ENCODE measurements at regions not wholly inside any gene's neighbourhood (a gene's known extent, or its start where the extent isn't known, plus 50 kb on each side); places are given as distances from the start of the nearest gene placed in this dataset.

- Histone ChIP-seq H3K4me3 (ENCODE audit: low read depth in 1 of 3, low read length in 3 of 3) (no peak overlapping the region), H3K36me3 (ENCODE audit: control insufficient read depth in 4 of 4, insufficient read depth in 3 of 4, low read depth in 1 of 4, low read length in 3 of 4) (no peaks in the 10 kb centered on the region), H3K27me3 (ENCODE audit: control insufficient read depth in 4 of 4, insufficient read depth in 4 of 4, low read length in 3 of 4) (no peaks in the 10 kb centered on the region), H3K9me3 (ENCODE audit: control insufficient read depth in 4 of 4, low read length in 3 of 4) (no peaks in the 10 kb centered on the region), H3K4me1 (ENCODE audit: control insufficient read depth in 4 of 4, insufficient read depth in 4 of 4, low read length in 3 of 4) (no peaks in the 10 kb centered on the region), H3K9ac (ENCODE audit: low read depth in 1 of 2, low read length in 2 of 2) (no peak overlapping the region), H3K27ac (ENCODE audit: low read depth in 1 of 2, low read length in 2 of 2) (no peak overlapping the region)
- DNase-seq (ENCODE audit: low spot score), result no peak
- TF ChIP-seq, protein P1, sequence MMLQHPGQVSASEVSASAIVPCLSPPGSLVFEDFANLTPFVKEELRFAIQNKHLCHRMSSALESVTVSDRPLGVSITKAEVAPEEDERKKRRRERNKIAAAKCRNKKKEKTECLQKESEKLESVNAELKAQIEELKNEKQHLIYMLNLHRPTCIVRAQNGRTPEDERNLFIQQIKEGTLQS (IDR thresholded peaks at IDR 0.05), result no peak
- TF ChIP-seq HNF4G (IDR thresholded peaks at IDR 0.05), result no peak
- TF ChIP-seq MAX (IDR thresholded peaks at IDR 0.05), result no peak
- TF ChIP-seq FOXA2 (IDR thresholded peaks at IDR 0.05), result no peak
- no peak for TF ChIP-seq RAD21 (IDR thresholded peaks at IDR 0.05)
- no peak for TF ChIP-seq ZBTB33 (IDR thresholded peaks at IDR 0.05)
- no peak for TF ChIP-seq YY1 (IDR thresholded peaks at IDR 0.05)
- no peak for TF ChIP-seq TAF1 (conservative IDR thresholded peaks at IDR 0.05)
Measured at GRCh38 chr1:87753366-87753765, 424.7 kb downstream of the LMO4 start.

DNA sequence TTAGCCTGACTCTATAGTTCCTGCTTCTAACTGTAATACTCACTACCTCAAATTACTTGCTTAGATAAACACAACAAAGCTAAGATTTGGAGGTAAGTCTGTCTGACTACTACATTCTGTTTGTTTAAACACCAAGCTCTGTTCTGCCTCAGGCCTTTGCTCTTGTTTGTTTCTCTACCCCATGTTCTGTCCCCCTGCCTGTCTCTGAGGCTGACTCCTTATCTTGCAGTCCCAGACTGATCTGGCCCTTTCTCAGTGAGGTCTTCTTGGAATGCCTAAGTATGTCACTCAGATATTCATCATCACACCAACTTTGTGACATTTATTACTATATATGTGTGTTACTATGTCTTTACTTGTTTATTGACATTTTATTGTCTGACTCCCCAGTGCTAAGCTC is 425.5 kb downstream of the LMO4 start:
- Histone ChIP-seq H3K27me3 (ENCODE audit: control insufficient read depth in 4 of 4, insufficient read depth in 4 of 4, low read length in 3 of 4) (no peaks in the 10 kb centered on the region), H3K4me1 (ENCODE audit: control insufficient read depth in 4 of 4, insufficient read depth in 4 of 4, low read length in 3 of 4) (no peaks in the 10 kb centered on the region), H3K4me3 (ENCODE audit: low read depth in 1 of 3, low read length in 3 of 3) (no peak overlapping the region), H3K36me3 (ENCODE audit: control insufficient read depth in 4 of 4, insufficient read depth in 3 of 4, low read depth in 1 of 4, low read length in 3 of 4) (no peaks in the 10 kb centered on the region), H3K27ac (ENCODE audit: low read depth in 1 of 2, low read length in 2 of 2) (no peak overlapping the region), H3K9ac (ENCODE audit: low read depth in 1 of 2, low read length in 2 of 2) (no peak overlapping the region), H3K9me3 (ENCODE audit: control insufficient read depth in 4 of 4, low read length in 3 of 4) (no peaks in the 10 kb centered on the region)
- peak; percentile 46 for DNase-seq (ENCODE audit: low spot score)
- TF ChIP-seq HNF4G (IDR thresholded peaks at IDR 0.05) (no peak), JUND (IDR thresholded peaks at IDR 0.05) (no peak), NR2F2 (IDR thresholded peaks at IDR 0.05) (no peak), HNF4A (conservative IDR thresholded peaks at IDR 0.05) (no peak)

DNA sequence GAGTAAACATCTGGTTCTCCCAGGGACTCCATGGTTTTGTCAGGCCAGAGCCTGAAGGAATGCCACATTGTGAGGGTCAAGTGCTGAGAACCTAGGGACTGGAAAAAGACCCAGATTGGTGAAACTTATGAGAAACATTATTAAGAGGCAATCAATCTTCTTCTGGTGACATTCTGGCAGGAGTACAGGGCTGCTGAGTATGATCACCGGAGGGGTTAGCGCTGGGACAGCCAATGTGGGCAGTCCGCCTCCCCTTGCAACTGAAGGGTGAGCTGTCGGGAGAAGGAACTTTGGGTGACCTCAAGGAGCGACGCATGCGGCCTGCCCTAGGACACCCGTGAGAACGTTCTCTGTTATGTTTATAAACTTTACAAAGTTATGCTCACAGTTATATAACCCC is 429.0 kb downstream of the LMO4 start:
- Histone ChIP-seq H3K27ac (ENCODE audit: low read depth in 1 of 2, low read length in 2 of 2) (no peak overlapping the region), H3K4me3 (ENCODE audit: low read depth in 1 of 3, low read length in 3 of 3) (no peak overlapping the region), H3K9me3 (ENCODE audit: control insufficient read depth in 4 of 4, low read length in 3 of 4) (no peaks in the 10 kb centered on the region), H3K27me3 (ENCODE audit: control insufficient read depth in 4 of 4, insufficient read depth in 4 of 4, low read length in 3 of 4) (no peaks in the 10 kb centered on the region), H3K9ac (ENCODE audit: low read depth in 1 of 2, low read length in 2 of 2) (no peak overlapping the region), H3K36me3 (ENCODE audit: control insufficient read depth in 4 of 4, insufficient read depth in 3 of 4, low read depth in 1 of 4, low read length in 3 of 4) (no peaks in the 10 kb centered on the region), H3K4me1 (ENCODE audit: control insufficient read depth in 4 of 4, insufficient read depth in 4 of 4, low read length in 3 of 4) (no peaks in the 10 kb centered on the region)
- no peak for TF ChIP-seq FOXA1 (IDR thresholded peaks at IDR 0.05)
- TF ChIP-seq SP1 (IDR thresholded peaks at IDR 0.05), result peak; percentile 40
- no peak for TF ChIP-seq HNF4G (IDR thresholded peaks at IDR 0.05)
- peak; percentile 38 for TF ChIP-seq NR2F2 (IDR thresholded peaks at IDR 0.05)
- TF ChIP-seq RXRA (IDR thresholded peaks at IDR 0.05), result peak in 1 of 2 donors; percentile 57
- DNase-seq (ENCODE audit: low spot score), result no peak
- 76% methylated on average over 9 of the region's 9 CpGs for WGBS
